Activated T-cell treated with anti-CD3 and anti-CD28 coated beads for 24 hours (primary cell): ENCODE measurements at regions not wholly inside any gene's neighbourhood (a gene's known extent, or its start where the extent isn't known, plus 50 kb on each side); places are given as distances from the start of the nearest gene placed in this dataset.
"Not testable (repeated sequence)": the region's sequence is repeated elsewhere in the genome, so short reads cannot be mapped to it uniquely, and the experiment has no call there.

Experiments used
- DNase-seq: peaks from one replicate; pipeline ENCODE4 v3.0.0-alpha.2; 2020; ENCODE audit warnings: low read depth

- peak; percentile 12 for DNase-seq
Observed at GRCh38 chr12:46983959-46984841, 95.2 kb upstream of the PCED1B start.

- no peak for DNase-seq
Observed at GRCh38 chr12:46985816-46986215, 93.6 kb upstream of the PCED1B start.

- not testable (repeated sequence) for DNase-seq
Observed at GRCh38 chr12:46988122-46988521, 91.3 kb upstream of the PCED1B start.

GRCh38 chr12:46990211-46990610, 89.2 kb upstream of the PCED1B start:
- DNase-seq: no peak

- DNase-seq: not testable (repeated sequence)
Observed at GRCh38 chr12:46992051-46992450, 87.4 kb upstream of the PCED1B start.

GRCh38 chr12:46998811-46999368, 80.5 kb upstream of the PCED1B start:
- DNase-seq: no peak

- no peak for DNase-seq
Observed at GRCh38 chr12:47004634-47005033, 74.8 kb upstream of the PCED1B start.

GRCh38 chr12:47007048-47007447, 72.4 kb upstream of the PCED1B start:
- DNase-seq: no peak

- DNase-seq: no peak
Observed at GRCh38 chr12:47012552-47012951, 66.9 kb upstream of the PCED1B start.

- DNase-seq: no peak
Observed at GRCh38 chr12:47014474-47014873, 64.9 kb upstream of the PCED1B start.

- DNase-seq: no peak
Observed at GRCh38 chr12:47015381-47015780, 64.0 kb upstream of the PCED1B start.

GRCh38 chr12:47017041-47017713, 62.2 kb upstream of the PCED1B start:
- DNase-seq: no peak

GRCh38 chr12:47017901-47018475, 61.4 kb upstream of the PCED1B start:
- no peak for DNase-seq

- DNase-seq: no peak
Observed at GRCh38 chr12:47020211-47020821, 59.1 kb upstream of the PCED1B start.

GRCh38 chr12:47021298-47021697, 58.1 kb upstream of the PCED1B start:
- DNase-seq: no peak

- DNase-seq: no peak
Observed at GRCh38 chr12:47022296-47022695, 57.1 kb upstream of the PCED1B start.

- no peak for DNase-seq
Observed at GRCh38 chr12:47023311-47023710, 56.1 kb upstream of the PCED1B start.

- DNase-seq: no peak
Observed at GRCh38 chr12:47023953-47024352, 55.5 kb upstream of the PCED1B start.

GRCh38 chr12:47024463-47024862, 55.0 kb upstream of the PCED1B start:
- no peak for DNase-seq

GRCh38 chr12:47025349-47025748, 54.1 kb upstream of the PCED1B start:
- no peak for DNase-seq

- no peak for DNase-seq
Observed at GRCh38 chr12:47025798-47026197, 53.6 kb upstream of the PCED1B start.

- DNase-seq: no peak
Observed at GRCh38 chr12:47026291-47026690, 53.1 kb upstream of the PCED1B start.
